IPS DF 6.9 (cell line): ENCODE measurements at regions not wholly inside any gene's neighbourhood (a gene's known extent, or its start where the extent isn't known, plus 50 kb on each side); places are given as distances from the start of the nearest gene placed in this dataset.

ENCODE experiments used
- DNase-seq: peaks from one replicate; pipeline ENCODE4 v3.0.0-alpha.2; 2013; ENCODE audit warnings: low read depth, low spot score
- H3K27ac ChIP-seq: one replicate; pipeline ENCODE4 v1.5.1; 2013; ENCODE audit warnings: low read length, control low read depth
- H3K27me3 ChIP-seq: 2 replicates; pipeline ENCODE4 v1.6.1; 2013; ENCODE audit warnings: mild to moderate bottlenecking, low read length; ENCODE audit not compliant: control insufficient read depth, insufficient read depth
- H3K36me3 ChIP-seq: 2 replicates; pipeline ENCODE4 v1.6.1; 2013; ENCODE audit warnings: low read length; ENCODE audit not compliant: control insufficient read depth, insufficient read depth
- H3K4me1 ChIP-seq: 2 replicates; pipeline ENCODE4 v1.6.1; 2013; ENCODE audit warnings: low read length; ENCODE audit not compliant: control insufficient read depth, insufficient read depth
- H3K4me3 ChIP-seq: 2 replicates; pipeline ENCODE4 v1.5.1; 2013; ENCODE audit warnings: mild to moderate bottlenecking, low read length
- H3K9me3 ChIP-seq: 2 replicates; pipeline ENCODE4 v1.6.1; 2013; ENCODE audit warnings: low read length, inconsistent platforms; ENCODE audit not compliant: control insufficient read depth, insufficient read depth
- WGBS: extraction: QIAGEN DNeasy Blood & Tissue Kit; methylation state at CpG from one replicate; pipeline ENCODE4 v1.1.7; 2013; ENCODE audit warnings: mixed read lengths, missing lambda C conversion rate; ENCODE audit not compliant: insufficient read length, insufficient coverage; 5-methylcytosine and 5-hydroxymethylcytosine counted together

GRCh38 chr11:37511425-37511933, 913.4 kb upstream of the RAG2 start:
- no peak overlapping the region for H3K27ac ChIP-seq
- no CpG with 5 or more reads among the region's 1 CpG for WGBS

GRCh38 chr11:37509506-37509905, 911.5 kb upstream of the RAG2 start:
- H3K27ac ChIP-seq: no peak overlapping the region
- H3K36me3 ChIP-seq: no peaks in the 10 kb centered on the region
- H3K4me3 ChIP-seq: no peak overlapping the region
- H3K9me3 ChIP-seq: no peaks in the 10 kb centered on the region
- no peaks in the 10 kb centered on the region for H3K27me3 ChIP-seq
- WGBS: no CpG with 5 or more reads among the region's 2 CpGs
- no peak for DNase-seq
- H3K4me1 ChIP-seq: no peaks in the 10 kb centered on the region

More at GRCh38 chr11:37511425-37511933, 913.4 kb upstream of the RAG2 start:
- Histone ChIP-seq H3K4me3 (no peak overlapping the region), H3K36me3 (no peaks in the 10 kb centered on the region), H3K27me3 (no peaks in the 10 kb centered on the region), H3K4me1 (no peaks in the 10 kb centered on the region), H3K9me3 (no peaks in the 10 kb centered on the region)
- DNase-seq: no peak

GRCh38 chr11:37506531-37506930, 908.5 kb upstream of the RAG2 start:
- Histone ChIP-seq H3K9me3 (no peaks in the 10 kb centered on the region), H3K4me1 (no peaks in the 10 kb centered on the region; the same call in 1 of the 2 replicates), H3K4me3 (no peak overlapping the region), H3K27ac (no peak overlapping the region), H3K36me3 (no peaks in the 10 kb centered on the region), H3K27me3 (no peaks in the 10 kb centered on the region)
- no CpG with 5 or more reads among the region's 4 CpGs for WGBS
- no peak for DNase-seq

- H3K4me1 ChIP-seq: no peaks in the 10 kb centered on the region; the same call in 1 of the 2 replicates
- no CpG with 5 or more reads among the region's 4 CpGs for WGBS
- no peak overlapping the region for H3K27ac ChIP-seq
- H3K4me3 ChIP-seq: no peak overlapping the region
- H3K27me3 ChIP-seq: no peaks in the 10 kb centered on the region
- DNase-seq: no peak
- no peaks in the 10 kb centered on the region for H3K9me3 ChIP-seq
- no peaks in the 10 kb centered on the region for H3K36me3 ChIP-seq
These were observed 907.4 kb upstream of the RAG2 start for GRCh38 chr11:37505406-37505805.

- no CpG with 5 or more reads among the region's 3 CpGs for WGBS
- Histone ChIP-seq H3K4me3 (no peak overlapping the region), H3K27me3 (no peaks in the 10 kb centered on the region), H3K27ac (no peak overlapping the region), H3K36me3 (no peaks in the 10 kb centered on the region), H3K4me1 (no peaks in the 10 kb centered on the region; the same call in 1 of the 2 replicates), H3K9me3 (no peaks in the 10 kb centered on the region)
- no peak for DNase-seq
These were observed 906.9 kb upstream of the RAG2 start for GRCh38 chr11:37504921-37505320.

- Histone ChIP-seq H3K4me1 (no peaks in the 10 kb centered on the region; the same call in 1 of the 2 replicates), H3K27me3 (no peaks in the 10 kb centered on the region), H3K27ac (no peak overlapping the region), H3K36me3 (no peaks in the 10 kb centered on the region), H3K4me3 (no peak overlapping the region), H3K9me3 (no peaks in the 10 kb centered on the region)
- no peak for DNase-seq
- WGBS: no CpG with 5 or more reads among the region's 3 CpGs
These were observed 906.1 kb upstream of the RAG2 start for GRCh38 chr11:37504060-37504611.

GRCh38 chr11:37503411-37504059, 905.5 kb upstream of the RAG2 start:
- Histone ChIP-seq H3K27me3 (no peaks in the 10 kb centered on the region), H3K36me3 (no peaks in the 10 kb centered on the region), H3K4me3 (no peak overlapping the region), H3K9me3 (no peaks in the 10 kb centered on the region), H3K27ac (no peak overlapping the region), H3K4me1 (no peaks in the 10 kb centered on the region; the same call in 1 of the 2 replicates)
- no CpG with 5 or more reads among the region's 2 CpGs for WGBS
- no peak for DNase-seq

GRCh38 chr11:37502202-37502601, 904.2 kb upstream of the RAG2 start:
- H3K9me3 ChIP-seq: no peaks in the 10 kb centered on the region
- no peak overlapping the region for H3K4me3 ChIP-seq
- H3K36me3 ChIP-seq: no peaks in the 10 kb centered on the region
- no peak for DNase-seq
- no peak overlapping the region for H3K27ac ChIP-seq
- H3K27me3 ChIP-seq: no peaks in the 10 kb centered on the region
- no CpG with 5 or more reads among the region's 2 CpGs for WGBS
- H3K4me1 ChIP-seq: no peaks in the 10 kb centered on the region; the same call in 1 of the 2 replicates

- Histone ChIP-seq H3K9me3 (no peaks in the 10 kb centered on the region), H3K27me3 (no peaks in the 10 kb centered on the region), H3K36me3 (no peaks in the 10 kb centered on the region), H3K4me1 (no peaks in the 10 kb centered on the region; the same call in 1 of the 2 replicates), H3K4me3 (no peak overlapping the region), H3K27ac (no peak overlapping the region)
- no peak for DNase-seq
- no CpG with 5 or more reads among the region's 2 CpGs for WGBS
These were observed 902.4 kb upstream of the RAG2 start for GRCh38 chr11:37500425-37500824.

- no peaks in the 10 kb centered on the region for H3K27me3 ChIP-seq
- no peaks in the 10 kb centered on the region for H3K9me3 ChIP-seq
- H3K4me3 ChIP-seq: no peak overlapping the region
- DNase-seq: no peak
- H3K36me3 ChIP-seq: no peaks in the 10 kb centered on the region
- no CpG with 5 or more reads among the region's 1 CpG for WGBS
- no peak overlapping the region for H3K27ac ChIP-seq
- no peaks in the 10 kb centered on the region for H3K4me1 ChIP-seq
These were observed 899.3 kb upstream of the RAG2 start for GRCh38 chr11:37497326-37497725.

GRCh38 chr11:37496201-37496600, 898.2 kb upstream of the RAG2 start:
- DNase-seq: no peak
- no peaks in the 10 kb centered on the region for H3K4me1 ChIP-seq
- no peak overlapping the region for H3K4me3 ChIP-seq
- H3K27me3 ChIP-seq: no peaks in the 10 kb centered on the region
- no peaks in the 10 kb centered on the region for H3K9me3 ChIP-seq
- no peaks in the 10 kb centered on the region for H3K36me3 ChIP-seq
- WGBS: no CpG with 5 or more reads among the region's 1 CpG
- no peak overlapping the region for H3K27ac ChIP-seq
